Retina (tissue), 1 donor: ENCODE measurements at regions not wholly inside any gene's neighbourhood (a gene's known extent, or its start where the extent isn't known, plus 50 kb on each side); places are given as distances from the start of the nearest gene placed in this dataset.

Source experiments
- DNase-seq: peaks from one replicate; pipeline ENCODE4 v3.0.0-alpha.2; 2016

- no peak for DNase-seq
Observed at GRCh38 chr20:19956976-19957375, 60.2 kb upstream of the NAA20 start.

GRCh38 chr20:19958219-19958618, 58.9 kb upstream of the NAA20 start:
- DNase-seq = no peak

GRCh38 chr20:19958928-19959327, 58.2 kb upstream of the NAA20 start:
- no peak for DNase-seq

DNA sequence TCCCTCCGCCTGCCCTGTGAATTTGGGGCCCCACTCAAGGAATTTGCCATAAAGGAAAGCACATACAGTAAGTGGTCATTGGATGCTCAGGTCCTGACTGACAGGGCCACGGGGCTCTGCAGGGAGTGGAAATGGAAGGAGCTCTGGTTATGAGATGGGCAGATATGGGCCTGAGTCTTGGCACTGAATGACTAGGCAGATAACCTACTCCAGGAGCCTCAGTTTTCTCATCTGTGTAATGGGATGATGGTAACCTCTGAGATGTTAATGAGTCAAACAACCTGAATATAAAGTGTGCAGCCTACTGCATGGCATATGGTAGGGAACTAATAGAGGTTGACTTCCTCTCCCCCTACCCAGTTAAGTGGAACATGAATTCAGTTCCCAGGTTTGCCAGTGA, 56.4 kb upstream of the NAA20 start:
- no peak for DNase-seq

GRCh38 chr20:19961293-19961692, 55.9 kb upstream of the NAA20 start:
- DNase-seq = no peak

DNA sequence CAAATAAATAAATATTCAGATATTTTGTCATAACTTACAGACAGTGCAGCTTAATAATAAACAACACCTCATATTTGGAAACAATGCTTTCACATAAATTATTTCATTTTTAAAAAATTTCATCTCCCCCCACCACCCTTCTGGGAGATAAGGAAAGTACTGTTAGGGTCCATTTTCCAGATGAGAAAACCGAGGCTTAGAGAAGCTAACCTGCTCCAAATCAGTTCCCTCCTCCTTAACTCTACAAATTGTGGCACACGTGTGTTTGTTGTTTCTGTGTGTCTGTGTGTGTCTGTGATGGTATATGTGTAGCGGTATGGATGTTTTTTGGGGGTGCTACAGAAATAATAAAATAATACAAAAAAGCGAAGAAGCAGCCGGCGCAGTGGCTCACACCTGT, 54.2 kb upstream of the NAA20 start:
- no peak for DNase-seq

DNA sequence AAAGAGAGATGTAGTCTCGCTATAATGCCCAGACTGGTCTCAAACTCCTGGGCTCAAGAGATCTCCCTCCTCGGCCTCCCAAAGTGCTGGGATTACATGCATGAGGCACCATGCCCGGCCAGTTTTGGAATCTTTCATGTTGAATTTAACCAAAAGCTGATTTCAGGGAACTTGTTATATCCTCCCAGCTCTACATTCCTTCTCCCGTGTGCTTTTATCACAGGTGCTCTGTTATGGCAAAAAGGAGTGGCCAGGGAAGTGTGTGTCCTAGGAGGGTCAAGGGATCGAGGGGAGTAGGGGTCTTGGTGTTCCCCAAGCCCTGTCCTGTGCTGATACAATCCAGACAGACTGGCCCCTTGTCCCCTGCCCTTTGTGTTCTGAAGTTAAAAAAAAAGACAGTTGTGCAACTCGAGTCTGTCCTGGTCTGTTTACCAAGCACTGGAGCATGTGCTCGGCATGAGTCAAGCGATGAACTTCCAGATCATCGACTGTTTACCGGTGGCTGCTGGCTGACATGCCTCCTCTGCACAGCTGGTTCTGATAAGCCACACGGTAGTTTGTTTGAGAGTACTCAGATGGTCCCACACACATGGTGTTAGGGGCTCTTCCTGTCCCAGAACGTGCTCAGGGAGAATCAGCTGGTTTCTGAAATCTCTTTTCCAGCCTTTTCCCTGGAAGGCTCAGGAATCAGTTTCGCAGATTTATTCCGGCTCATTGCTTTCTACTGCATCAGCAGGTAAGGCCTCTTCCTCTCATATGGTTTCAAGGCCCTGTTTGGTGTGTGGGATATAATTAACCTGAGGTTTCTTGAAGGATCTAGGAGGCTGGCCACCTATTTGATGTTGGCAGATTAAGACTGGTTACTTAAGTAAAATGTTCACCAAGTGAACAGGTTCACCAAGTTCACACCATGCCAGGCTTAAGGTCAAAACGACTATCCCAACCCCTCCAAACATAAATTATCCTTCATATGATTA, 52.6 kb upstream of the NAA20 start:
- no peak for DNase-seq

- no peak for DNase-seq
Observed at GRCh38 chr20:19966840-19967239, 50.3 kb upstream of the NAA20 start.
